PC-9 (cell line): ENCODE measurements at regions not wholly inside any gene's neighbourhood (a gene's known extent, or its start where the extent isn't known, plus 50 kb on each side); places are given as distances from the start of the nearest gene placed in this dataset.

Experiments used
- CTCF ChIP-seq: fragments of 200-600 bp; sonication (generic); conservative IDR thresholded peaks from 2 replicates; pipeline ENCODE4 v1.6.1; 2017; ENCODE audit warnings: mixed run types, antibody characterized with exemption, mild to moderate bottlenecking, moderate library complexity
- EZH2 ChIP-seq: fragments of 200-600 bp; sonication (generic); IDR thresholded peaks from 2 replicates; pipeline ENCODE4 v1.8.0; 2017; ENCODE audit warnings: antibody characterized with exemption, low read depth

GRCh38 chr2:224312741-224313140 lies 89.2 kb downstream of the FAM124B start:
- TF ChIP-seq CTCF (no peak), EZH2 (no peak)
